ENCODE measurements at regions not wholly inside any gene's neighbourhood (a gene's known extent, or its start where the extent isn't known, plus 50 kb on each side); places are given as distances from the start of the nearest gene placed in this dataset.

GRCh38 chr10:128839134-128839533 lies 627.9 kb upstream of the MGMT start:
- DNase-seq = no peak

GRCh38 chr10:128839701-128840100 lies 627.3 kb upstream of the MGMT start:
- no peak for DNase-seq

DNA sequence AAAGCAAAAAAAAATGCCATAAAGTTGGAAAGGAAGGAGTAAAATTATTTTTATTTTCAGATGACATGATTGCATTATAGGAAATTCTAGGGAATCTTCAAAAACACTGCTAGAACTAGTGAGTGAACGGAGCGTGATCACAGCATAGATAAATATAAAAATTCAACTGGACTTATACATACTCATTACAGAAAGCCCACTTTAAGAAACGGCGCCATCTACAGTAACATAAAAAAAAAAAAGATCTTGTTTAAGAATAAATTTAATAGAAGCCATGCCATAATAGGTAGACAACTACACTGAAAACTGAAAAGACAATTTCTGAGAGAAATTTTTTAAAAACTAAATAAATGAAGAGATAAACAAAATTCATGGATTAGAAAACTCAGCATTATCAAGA lies 623.1 kb upstream of the MGMT start:
- DNase-seq = peak; percentile 23

- no peak for DNase-seq
Measured at GRCh38 chr10:128846927-128847326, 620.1 kb upstream of the MGMT start.

DNA sequence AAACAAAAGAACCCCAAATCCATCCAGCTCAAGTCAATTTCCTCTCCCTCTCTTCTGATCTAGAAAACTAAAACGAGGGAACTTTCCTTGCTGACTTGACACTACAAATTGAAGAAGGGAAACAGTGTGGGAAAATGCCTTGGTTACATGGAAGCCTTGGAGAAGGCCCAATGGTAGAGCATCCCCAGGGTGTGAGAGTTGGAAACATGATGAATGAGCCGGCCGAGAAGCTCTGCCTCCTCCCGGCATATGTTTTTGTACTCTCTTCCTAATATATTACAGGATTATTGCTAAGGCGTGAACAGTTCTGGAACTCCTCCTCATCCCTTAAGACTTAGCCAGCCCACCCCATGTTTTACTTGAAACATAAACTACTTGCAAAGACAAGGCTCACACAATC lies 618.2 kb upstream of the MGMT start:
- no peak for DNase-seq

DNA sequence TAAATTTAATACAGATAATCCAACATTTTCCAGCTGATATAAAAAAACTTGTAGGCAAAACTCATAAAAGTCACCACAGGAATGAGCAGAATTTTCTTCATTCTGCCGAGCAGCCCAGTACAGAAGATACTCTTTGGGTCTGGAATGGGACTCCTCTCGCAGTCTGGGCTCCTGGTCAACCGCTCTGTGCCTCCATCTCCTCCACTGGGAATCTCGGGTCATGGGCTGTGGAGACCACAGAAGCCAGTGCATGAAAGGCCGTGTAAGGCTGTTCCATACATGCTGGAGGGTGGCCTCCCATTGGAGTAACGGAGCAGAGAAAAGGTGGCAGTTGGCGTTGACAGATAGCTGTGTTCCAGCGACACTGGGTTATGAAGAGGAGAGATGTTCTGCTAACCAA lies 616.4 kb upstream of the MGMT start:
- DNase-seq = no peak

DNA sequence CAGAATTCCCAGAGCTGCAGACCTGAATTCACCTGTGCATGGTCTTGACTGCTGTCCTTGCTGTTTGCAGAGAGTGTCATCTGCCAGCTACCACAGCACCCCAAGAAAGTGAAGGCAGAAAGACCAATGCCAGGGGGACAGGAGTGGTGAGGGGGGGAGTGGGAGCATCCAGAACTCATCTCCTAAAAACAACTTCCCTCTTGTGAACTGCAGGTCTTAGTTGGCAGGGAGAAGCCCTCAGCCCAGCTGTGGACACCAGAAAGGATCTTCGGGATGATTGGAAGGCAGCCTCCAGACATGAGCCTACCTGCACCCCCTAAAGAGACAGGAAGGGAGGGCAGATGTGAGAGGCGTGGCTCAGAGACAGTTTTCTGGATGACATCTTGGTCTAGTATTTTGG lies 615.8 kb upstream of the MGMT start:
- DNase-seq = no peak

GRCh38 chr10:128851726-128852125 lies 615.3 kb upstream of the MGMT start:
- no peak for DNase-seq

GRCh38 chr10:128852449-128852848 lies 614.6 kb upstream of the MGMT start:
- DNase-seq = no peak

- no peak for DNase-seq
Measured at GRCh38 chr10:128852902-128853301, 614.1 kb upstream of the MGMT start.

GRCh38 chr10:128853537-128853936 lies 613.5 kb upstream of the MGMT start:
- no peak for DNase-seq

DNA sequence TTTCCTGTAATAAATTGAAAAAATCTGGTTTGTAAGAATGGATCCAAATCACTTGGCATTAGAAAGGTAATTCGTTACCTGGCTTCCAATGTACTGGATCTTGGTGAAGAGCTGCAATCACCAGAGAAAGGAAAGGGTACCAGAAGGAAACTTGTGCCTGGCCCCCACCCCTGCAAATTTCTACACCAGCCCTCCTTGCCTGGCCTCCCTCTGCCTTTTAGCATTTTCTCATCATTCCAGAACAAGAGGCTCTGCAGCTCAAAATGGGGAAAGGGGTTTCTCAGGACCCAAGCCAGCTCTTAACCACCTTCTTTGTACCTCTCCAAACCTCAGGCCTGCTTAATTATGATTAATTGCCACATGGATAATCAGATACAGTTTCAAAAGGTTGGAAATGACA lies 612.8 kb upstream of the MGMT start:
- DNase-seq = no peak

DNA sequence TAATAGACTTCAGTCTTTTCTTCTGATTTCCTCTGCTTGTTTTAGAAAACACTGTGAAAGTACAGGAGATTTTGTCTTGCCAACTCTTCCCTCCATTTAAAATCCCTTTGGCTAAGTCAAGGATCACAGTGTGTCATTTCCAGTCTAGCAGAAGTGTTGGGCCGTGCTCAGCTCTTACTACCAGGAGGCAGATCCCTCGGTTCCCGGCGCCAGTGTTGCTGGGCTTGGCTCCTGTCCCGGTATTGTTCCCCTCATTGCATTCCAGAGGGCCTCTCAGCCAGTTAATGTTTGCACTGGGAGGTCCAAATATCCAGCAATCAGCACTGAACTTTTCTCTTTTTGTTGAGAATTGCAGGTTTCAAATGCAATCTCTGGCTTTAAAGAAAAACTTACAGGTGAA lies 612.1 kb upstream of the MGMT start:
- DNase-seq = peak; percentile 83

DNA sequence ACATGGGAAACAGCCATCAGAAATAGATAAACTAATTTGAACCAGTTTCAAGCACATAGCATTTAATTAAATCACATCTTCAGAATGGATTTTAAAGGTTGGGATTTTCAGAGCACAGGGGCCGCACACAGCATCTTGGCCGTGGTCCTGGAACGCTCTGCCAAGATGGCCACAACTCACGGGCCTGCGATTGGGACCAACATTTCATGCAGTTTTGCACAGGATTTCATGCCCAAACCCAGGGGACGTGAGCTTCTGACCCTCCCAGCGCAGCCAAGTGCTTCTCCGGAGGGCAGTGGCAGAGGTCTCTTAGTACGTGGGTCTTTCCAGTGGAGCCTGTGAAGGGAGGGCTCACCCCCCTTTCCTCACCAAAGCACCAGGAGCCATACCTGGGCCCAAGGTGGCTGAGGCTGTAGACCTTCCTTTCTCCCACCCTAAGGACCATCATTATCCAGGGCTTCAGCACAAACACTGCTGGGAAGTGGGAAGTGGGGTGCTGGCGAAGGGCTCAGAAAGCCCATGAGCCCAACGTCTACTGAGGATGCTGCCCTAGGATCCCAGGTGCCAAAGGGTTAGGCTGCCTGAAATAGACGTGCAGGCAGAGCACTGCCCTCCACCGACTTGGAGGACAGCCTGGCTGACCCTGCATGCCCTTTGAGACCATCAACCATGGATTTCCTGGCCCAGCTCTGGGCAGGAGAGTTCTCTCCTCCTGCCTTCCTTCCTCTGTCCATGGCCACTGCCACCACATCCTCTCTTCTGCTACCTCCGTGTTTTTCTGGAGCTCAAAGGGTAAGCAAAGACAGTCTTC lies 611.2 kb upstream of the MGMT start:
- DNase-seq = no peak

DNA sequence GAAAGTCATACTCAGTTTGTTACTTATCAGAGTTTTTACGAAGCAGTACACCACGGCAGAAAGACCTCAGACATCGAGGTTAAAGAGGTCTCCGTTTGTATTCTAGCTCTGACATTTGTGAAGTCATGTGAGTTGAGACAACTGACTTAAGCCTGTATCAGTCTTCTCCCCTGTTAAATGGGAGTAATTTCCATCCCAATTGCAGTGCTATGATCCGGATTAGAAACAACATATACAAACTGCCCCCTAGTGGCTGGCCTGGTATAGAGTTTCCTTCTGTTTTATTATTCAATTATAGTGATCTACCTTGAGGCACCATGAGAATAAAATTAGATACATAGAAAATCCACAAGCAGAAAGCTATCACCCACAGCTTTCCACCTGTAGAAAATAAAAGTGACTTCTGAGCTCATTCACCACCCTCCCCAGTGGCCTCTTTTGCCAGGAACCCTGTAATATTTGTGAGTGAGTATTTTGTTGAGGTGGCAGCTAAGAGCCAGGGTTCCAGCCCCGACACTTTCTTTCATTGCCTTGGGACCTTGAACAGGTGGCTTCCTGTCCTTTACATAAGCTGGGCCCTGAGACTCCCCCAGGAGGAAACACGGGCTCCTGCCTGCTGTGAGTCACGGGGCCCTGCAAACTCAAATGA lies 607.2 kb upstream of the MGMT start:
- DNase-seq = peak; percentile 24

DNA sequence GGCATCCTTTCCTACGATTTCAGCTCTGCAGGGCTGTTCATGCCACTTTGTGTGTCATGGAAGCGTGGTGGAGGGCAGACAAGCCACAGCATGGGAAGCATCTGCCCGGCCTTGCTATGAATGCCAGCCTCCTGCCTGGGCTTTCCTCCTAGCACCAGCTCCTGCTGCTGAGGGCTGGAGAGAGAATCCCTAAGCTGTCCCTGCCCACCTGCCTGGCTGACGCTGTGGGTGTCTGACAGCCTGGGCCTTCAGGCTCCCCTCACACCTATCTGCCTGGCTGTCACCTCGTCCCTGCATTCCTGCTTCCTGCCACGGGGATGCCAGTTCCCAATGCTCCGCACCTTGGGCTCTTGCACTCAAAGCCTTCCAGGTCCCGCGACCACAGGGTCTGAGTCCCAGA lies 606.5 kb upstream of the MGMT start:
- no peak for DNase-seq

DNA sequence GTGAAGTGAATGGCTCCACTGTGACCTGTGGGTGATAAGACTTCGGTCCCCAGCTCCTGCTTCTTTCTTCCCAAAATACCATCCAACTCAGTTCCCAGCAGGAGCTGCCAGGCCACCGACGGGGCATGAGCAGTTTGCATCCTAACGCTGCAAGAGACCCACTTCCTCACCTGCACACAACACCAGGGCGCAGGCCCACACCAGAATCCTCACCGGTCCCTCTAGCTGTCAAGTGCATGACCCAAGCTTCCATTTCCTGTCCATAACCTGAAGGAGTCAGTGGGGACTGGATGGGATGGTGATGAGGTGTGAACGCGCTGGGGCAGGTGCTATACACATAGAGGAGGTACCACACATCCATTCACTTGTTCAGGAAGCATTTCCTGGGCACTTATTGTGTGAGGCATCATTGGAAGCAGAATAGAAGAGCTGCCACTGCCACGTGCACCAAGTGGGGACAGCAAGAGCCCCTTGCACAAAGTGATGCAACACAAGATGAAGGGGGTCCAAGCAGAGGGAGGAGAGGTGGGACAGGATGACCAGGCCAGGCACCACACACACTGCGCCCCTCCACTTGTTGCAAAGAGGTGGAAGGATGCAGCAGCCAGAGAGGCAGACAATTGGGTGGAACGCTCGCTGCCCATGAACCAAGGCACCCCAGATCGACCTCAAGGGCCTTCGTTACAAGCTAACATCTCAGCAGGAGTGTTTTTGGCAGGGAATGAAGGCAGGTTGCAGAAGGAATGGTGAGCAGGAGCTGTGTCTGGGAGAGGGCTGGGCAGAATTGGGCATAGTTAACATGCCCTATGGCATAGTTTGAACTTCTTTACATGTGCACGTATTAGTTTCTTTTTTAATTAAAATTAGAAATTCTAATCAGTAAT lies 605.8 kb upstream of the MGMT start:
- DNase-seq = no peak

- no peak for DNase-seq
Measured at GRCh38 chr10:128863411-128863810, 603.6 kb upstream of the MGMT start.

DNA sequence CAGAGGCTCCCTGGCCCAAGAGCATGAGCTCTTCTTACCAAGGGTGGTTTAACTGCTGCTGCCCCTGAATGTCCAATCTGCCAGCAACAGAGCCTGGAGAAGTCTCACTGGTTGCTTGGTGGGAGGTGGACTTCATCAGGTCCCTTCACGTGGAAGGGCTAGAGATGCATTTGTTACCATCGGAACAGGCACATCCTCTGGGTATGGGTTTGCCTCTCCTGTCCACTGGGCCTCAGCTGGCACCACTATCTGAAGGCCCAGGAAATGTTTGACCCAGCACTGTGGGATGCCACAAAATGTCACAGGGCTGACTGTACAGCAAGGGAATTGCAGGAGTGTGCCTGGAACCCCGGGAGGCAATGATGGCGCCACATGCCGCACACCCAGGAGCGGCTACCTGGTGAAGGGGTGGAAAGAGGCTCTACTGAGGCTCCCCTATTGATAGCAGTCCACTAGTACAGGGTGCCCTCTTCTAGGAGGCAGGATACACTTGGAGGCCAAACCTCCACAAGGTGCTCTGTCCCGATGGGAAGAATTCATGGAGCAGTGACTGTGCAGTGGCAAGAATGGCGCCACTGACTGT lies 603.1 kb upstream of the MGMT start:
- DNase-seq = no peak

- DNase-seq = no peak
Measured at GRCh38 chr10:128864554-128865295, 602.3 kb upstream of the MGMT start.

GRCh38 chr10:128865436-128866195 lies 601.4 kb upstream of the MGMT start:
- DNase-seq = no peak

GRCh38 chr10:128866551-128866950 lies 600.5 kb upstream of the MGMT start:
- peak; percentile 41 for DNase-seq

All from fibroblast of upper back skin (primary cell).